GM12891 (cell line): ENCODE measurements at regions not wholly inside any gene's neighbourhood (a gene's known extent, or its start where the extent isn't known, plus 50 kb on each side); places are given as distances from the start of the nearest gene placed in this dataset.
"Not testable (repeated sequence)": the region's sequence is repeated elsewhere in the genome, so short reads cannot be mapped to it uniquely, and the experiment has no call there.

Experiments used
- POLR2AphosphoS5 ChIP-seq: IDR thresholded peaks from 2 replicates; pipeline ENCODE4 v1.6.1; 2011; ENCODE audit warnings: low read depth, low read length, control low read depth
- SPI1 ChIP-seq: IDR thresholded peaks from 2 replicates; pipeline ENCODE4 v1.6.1; 2011; ENCODE audit warnings: low read depth, low read length, control low read depth

GRCh38 chr11:67824861-67825260 is 150.4 kb upstream of the ALDH3B2 start:
- not testable (repeated sequence) for TF ChIP-seq POLR2AphosphoS5, SPI1
